ENCODE measurements at regions not wholly inside any gene's neighbourhood (a gene's known extent, or its start where the extent isn't known, plus 50 kb on each side); places are given as distances from the start of the nearest gene placed in this dataset.
"Not testable (repeated sequence)": the region's sequence is repeated elsewhere in the genome, so short reads cannot be mapped to it uniquely, and the experiment has no call there.

DNA sequence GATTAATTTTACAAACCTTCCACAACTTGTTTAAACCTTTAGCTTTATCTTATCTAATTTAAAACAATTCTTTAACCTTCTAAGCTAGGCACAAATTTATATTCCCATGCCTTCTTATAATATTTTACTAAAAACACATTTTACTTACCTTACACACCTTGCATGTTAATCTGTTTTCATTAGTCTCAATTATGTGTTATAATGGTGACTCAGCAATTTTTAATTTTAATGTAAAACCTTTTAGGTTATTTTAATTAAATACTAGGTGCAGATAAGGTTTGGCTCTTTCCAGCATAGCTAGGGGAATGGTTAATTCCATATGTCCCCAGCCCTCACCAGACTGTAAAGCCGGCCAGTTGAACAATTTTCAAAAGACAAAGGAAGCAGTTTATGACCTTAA lies 264.6 kb upstream of the SGO1 start:
- DNase-seq = no peak

DNA sequence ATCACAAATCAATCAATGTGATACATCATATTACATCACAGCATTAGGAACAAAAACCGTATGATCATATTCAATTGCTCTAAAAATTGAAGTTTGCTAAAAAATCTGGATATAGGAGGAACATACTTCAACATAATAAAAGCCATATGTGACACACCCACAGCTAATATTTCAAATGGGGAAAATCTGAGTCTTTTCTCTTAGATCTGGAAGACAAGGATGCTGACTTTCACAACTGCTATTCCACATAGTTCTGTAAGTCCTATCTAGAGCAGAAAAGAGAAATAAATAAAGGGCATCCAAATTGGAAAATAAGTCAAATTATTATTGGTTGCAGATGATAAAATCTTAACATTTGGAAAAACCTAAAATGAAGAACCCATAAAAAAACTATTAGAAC lies 256.8 kb upstream of the SGO1 start:
- DNase-seq = no peak

DNA sequence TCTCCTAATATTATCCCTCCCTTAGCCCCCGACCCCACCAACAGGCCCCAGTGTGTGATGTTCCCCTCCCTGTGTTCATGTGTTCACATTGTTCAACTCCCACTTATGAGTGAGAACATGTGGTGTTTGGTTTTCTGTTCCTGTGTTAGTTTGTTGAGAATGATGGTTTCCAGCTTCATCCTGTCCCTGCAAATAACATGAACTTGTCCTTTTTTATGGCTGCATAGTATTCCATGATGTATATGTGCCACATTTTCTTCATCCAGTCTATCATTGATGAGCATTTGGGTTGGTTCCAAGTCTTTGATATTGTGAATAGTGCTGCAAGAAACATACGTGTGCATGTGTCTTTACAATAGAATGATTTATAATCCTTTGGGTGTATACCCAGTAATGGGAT lies 241.3 kb upstream of the SGO1 start:
- DNase-seq = not testable (repeated sequence)

DNA sequence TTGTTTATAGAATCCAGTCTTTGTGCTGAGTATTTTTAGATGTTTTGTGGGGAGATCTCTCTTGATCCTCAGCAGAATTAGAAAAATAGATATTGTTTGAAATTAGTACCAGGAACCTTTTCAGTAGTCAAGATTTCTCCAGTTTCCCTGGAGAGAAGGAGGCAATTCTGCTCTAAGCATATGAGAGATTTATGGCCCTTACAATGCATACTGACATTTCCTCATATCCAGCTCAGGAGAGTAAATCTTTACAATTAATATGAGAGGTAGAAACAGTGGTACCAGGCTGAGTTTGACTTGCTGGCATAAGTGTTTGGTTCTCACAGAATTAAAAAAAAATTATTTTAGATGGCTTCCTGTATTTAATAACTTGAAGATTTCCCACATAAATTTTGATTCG lies 239.1 kb upstream of the SGO1 start:
- DNase-seq = no peak

DNA sequence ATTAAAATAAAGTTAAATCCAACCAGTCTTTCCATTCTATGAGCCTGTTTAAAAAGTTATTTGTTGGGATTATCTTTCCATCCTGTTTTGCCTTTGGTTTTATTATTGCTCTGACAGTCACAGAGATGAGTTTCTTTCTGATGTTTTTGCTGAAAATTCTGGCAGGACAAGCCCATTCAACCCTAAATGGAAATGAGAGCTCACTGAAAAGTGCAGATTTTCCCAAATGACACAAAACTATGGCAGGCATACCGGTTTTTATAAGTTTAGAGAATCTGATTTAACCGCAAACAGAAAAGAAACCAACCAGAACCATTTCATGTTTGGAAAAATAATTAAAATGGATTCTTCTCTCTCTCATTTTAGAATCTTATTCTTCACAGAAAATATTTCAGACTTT lies 238.1 kb upstream of the SGO1 start:
- DNase-seq = no peak

DNA sequence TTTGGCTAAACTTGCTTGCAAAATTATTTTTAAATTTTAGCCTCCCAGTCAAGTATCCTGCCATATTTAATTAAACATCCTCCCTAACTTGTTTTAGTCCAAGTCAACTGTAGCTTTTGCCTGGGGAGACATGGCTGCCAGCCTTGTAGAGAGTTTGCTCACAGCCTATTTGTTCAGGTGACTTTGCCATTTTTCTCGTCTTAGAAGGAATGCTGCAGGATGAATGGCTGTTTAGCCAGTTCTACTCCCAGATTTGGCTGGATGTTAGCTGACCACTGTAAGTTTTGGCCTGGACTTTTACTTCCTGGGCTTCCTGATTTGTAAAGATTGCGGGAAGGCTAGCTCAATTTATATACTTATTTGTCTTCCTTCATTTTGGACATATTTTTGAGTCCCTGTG lies 236.4 kb upstream of the SGO1 start:
- DNase-seq = no peak

DNA sequence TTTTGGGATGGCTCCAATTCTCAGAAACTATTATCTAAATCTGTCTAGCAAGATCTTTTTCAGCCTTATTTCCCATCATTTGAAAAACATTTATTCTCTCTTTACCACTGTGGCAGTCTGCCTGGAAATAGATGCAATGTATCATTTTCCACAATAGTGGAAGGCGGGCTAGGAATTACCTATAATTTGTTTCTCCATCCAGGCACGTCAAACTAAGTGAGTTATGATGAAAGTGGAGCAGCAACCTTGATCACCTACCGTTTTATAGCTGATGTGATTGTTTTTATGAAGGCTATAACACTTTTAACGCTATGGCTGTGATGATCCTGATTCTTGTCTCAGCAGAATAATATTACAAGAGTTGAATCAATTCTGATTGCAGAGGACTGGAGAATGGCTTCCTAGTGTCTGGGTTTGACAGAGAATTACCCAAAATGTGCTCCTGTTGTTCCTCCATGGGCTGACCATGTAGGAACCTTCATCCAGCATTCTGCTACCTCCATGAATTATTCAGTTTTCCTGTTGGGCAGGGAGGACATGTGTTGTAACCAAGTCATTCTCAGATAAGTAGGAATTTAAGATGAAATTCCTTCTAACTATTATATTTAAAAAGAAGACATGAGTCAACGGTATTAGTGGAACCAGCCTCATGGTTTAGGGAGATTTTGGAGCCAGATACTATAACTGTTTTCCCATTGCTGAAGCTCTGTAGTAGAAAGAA lies 231.5 kb upstream of the SGO1 start:
- DNase-seq = no peak

DNA sequence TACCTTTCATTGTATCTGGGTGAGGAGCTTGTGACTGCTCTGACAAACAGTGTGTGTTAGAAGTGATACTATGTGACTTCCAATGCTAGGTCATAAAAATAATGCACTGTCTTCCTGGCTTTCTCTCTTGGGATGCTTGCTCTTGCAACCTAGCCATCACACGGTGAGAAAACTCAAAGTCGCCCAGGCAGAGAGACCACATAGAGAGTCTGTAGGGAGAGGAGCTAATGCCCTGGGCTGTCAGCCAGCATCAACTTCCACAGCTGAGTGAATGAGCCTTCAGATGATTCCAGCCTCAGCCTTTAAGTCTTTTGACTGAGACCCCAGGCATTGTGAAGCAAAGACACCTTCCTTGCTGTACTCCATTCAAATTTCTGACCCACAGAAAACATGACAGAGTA lies 220.6 kb upstream of the SGO1 start:
- DNase-seq = no peak

DNA sequence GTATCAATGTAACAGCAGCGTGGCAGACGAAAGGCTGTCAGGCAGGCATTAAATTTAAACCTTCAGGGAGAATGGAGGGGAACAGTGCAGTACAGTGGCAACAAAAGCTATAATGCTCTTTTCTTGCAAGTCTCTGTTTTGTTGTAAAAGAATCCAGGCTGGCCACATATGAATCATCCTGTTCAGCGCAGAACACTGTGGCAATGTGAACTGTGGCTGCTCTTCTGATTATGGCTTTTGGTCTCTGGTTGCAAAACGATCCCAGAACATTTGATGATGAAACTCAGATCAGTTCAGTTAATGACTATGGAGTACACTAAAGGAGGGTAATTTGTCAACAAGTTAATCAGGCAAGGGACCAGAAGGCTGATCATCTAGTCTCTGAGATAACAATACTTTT lies 219.7 kb upstream of the SGO1 start:
- no peak for DNase-seq

DNA sequence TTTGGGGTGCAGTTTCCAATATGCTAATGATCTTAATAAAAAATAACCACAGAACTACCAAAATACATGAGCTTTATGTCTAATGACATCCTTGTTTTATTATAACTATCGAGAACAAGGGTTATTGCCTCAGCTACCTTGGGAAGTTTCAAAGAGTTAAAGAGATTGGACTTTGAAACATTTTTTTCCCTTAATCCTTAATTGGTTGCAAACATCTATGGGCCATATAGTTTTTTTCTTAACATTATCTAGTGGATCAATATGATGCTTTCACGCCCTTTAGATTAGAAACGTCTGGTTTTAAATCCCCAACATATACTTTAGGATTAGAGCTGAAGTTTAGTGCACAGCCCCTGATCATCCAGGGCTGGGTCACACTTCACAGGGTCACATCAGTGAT lies 219.2 kb upstream of the SGO1 start:
- no peak for DNase-seq

DNA sequence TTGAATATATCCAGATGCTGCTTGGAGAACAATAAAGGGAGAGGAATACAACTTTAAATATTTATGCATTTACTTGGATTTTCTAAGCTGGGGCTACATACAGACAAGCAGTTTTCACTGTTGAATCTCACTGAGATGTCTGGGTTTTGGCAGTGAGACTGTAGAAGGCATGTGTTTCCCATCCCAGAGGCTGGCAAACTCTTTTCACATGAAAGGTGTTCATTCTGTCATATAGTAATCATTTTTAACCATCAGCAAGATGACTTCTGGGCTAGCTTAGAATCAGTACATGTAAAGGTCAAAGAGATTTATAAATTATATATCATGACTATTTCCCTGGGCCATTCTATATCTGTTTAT lies 218.7 kb upstream of the SGO1 start:
- no peak for DNase-seq

DNA sequence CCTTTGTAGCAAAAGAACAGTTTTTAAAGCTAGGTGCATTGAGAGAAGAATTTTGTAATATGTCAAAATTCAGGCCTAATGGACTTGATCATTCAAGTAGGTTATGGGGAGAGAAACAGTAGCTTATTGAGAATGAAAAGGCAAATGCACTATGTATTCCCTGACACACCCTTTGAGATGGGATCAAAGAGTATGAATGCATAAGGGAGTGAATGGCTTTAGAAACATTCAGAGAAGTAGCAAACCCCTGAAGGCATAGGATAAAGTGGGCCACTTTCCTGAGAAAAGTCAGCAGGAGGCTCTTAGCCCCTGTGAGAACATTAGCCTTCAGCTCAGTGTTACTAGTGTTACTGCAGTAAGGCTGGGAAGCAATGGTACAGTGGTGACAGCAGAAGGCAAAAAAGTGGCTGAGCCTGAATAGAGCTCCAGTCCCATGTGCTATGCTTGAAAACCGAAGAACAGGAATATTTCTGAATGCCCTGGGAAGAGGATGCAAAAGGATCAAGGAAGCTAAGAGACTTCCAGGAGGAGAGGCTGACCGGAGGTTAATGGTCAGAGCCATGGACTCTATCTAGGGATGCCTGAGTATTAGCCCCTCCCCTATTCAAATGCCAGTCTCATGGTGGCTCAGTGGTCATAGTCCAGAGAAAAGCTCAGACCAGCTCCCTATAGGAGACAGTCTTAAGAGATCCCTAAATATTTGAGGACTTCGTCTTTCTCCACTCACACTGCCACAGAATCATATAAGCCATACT lies 218.2 kb upstream of the SGO1 start:
- DNase-seq = no peak

DNA sequence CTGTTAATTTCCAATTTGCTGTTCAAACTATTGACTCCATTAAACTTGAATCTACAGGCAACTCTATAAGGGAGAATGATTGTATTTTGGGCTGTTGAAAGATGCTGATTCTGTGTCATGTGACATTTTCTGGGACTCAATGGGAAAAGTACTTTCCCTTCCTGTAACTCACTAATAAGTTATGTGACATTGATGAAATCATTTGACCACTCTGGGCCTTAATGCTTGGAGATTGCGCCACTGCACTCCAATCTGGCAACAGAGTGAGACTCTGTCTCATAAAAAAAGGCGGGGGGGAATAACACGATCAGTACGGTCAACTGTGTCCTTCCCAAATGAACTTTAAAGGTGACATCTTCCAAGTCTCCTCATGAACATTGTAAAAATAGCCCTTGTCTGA lies 215.2 kb upstream of the SGO1 start:
- no peak for DNase-seq

DNA sequence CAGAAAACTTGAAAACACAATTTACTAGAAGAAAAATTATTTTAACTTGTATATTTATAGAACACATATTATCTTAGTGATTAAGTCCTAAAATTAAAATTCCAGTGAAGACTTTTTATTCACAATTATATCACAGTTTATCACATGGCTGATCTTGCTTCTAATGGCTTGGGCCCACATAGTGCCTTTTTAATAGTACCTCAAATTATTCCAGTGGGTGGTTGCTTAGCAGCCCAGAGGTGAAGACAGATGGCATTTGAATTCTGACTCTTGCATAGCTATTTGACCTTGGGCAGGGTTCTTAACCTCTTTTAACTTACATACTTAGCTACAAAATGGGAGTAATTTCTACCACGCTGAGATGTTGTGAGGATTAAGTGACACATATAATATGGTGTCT lies 214.7 kb upstream of the SGO1 start:
- DNase-seq = no peak

DNA sequence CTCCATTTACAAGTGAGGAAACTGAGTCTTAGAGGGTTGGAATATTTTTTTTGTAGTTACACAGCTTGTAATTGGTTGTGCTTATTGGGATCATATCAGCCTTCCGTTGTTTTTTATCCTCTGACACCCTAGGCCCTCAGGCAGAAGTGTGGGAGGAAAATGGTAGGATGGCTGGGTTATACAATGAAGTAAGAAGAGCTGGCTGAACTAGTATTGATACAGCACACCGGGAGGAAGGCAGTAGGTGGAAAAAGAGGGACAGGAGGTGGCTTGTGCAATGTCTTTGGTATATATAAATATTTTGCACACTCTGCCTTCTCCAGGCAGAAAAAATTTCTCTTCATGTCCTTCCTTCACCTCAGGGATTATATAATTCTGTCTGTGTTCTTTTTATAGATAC lies 214.3 kb upstream of the SGO1 start:
- no peak for DNase-seq

DNA sequence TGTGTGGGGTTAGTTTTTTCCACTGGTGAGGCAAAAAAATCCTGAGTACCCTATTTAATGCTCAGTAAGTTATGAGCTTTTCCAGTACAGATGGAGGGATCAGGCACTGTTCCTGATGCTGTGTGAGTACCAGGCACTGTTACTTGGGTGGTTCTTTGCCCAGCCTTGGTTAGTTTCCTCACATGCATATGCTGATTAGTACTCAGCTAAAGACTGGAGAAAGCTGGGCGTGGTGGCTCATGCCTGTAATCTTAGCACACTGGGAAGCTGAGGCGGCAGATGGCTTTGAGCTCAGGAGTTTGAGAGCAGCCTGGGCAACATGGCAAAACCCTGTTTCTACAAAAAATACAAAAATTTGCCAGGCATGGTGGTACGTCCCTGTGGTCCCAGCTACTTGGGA lies 210.3 kb upstream of the SGO1 start:
- DNase-seq = no peak

DNA sequence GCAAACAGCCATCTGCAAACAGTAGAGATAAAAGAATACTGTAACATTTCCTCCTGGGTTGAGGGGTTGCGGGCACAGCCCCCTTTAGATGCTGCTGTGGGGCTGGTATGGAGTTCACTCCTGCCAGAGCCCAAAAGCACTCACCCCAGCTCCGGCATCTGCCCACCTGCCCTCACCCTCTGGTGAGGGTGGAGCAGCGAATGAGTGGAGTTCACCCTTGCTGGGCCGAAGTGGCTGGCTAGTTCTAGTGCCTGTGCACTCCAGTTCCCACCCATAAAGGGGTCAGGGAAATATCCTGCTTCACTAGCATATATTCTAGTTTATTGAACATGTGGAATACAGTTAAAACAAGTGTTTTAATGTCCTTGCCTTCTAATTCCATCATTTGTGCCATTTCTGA lies 209.7 kb upstream of the SGO1 start:
- no peak for DNase-seq

DNA sequence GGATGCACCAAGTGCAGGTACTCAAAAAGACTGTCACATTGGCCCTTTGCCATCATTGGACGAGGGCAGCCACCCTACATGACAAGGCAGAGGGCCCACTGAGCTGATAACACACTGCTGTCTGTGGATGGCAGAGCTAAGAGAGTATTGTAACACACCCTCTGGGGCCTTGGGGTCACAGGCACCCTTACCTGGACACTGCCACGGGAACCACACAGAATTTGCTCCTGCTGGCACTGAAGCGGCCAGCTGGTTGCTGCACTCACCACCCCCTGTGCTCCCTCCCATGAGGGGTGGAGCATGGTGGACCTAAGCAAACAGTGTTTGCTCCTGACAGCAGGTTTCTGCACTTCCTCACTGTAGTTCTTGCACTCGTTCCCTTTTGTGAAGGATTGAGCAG lies 208.2 kb upstream of the SGO1 start:
- no peak for DNase-seq

DNA sequence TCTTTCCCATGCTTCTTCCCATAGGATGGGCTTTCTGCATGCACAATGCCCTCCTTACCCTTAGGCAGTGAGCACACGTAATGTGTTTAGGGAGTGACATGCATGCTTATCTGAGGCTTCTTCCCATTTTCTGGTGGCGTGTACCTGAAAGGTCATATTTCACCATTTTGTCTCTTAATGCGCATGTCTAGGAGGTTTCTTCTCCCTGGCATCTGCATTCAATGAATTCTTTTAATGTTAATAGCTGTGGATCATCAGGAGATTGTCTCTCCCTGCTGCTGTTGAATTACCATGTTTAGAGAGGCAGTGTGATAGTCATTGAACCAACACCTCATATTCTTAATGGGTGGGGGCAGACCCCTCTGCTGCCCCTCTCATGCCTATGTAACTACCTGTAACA lies 205.6 kb upstream of the SGO1 start:
- no peak for DNase-seq

DNA sequence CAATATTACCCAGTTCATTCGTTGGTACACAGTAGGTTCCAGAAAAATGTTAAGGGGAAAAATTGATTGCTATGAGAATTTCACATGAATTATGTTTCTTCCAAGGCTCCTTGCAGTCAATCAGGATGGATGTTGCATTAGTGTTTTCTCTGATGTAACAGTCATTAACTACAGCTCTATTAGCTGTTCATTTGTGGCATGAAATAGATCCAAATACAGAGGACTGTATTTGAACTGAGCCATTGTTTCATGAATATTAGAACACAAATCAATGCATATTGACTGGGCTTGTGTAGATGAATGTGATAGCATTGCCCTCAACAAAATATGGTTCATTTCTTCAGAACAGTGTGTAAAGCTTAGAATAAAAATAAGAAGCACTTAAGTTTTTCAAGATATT lies 203.0 kb upstream of the SGO1 start:
- no peak for DNase-seq

DNA sequence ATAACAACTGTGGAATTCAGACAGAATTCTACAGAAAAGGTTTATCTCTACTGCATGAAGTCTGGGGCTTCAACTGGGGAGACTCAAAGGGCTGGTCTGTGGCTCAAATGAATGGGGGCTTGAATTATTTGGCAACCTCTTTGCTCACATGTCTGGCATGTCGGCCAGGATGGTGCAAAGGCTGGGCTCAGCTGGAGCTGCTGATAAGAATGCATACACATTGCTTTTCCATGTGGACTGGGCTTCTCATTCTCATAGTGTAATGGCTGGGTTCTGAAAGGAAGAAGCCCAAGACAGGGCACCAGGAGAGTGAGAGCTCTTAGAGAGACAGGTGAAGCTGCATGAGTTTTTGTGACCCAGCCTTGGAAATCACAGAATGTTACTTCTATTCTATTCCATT lies 194.3 kb upstream of the SGO1 start:
- no peak for DNase-seq

DNA sequence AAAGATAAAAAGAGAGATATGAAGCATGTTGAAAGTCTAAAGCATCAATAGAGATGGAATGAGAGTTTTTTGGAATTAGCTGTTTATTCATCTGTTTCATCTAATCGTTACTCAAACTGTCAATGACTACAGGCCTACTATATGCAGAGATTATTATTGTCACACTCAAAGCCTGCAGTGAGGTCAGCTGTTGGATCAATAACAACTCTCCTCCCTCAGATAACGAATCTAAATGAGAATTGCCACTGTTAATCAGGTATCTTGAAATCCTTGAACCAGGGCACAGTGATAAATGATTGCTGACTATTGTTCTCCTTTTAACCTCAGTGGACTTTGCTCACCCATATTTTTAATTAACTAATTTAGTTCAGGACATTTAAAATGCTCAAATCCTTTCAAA lies 192.3 kb upstream of the SGO1 start:
- DNase-seq = no peak

DNA sequence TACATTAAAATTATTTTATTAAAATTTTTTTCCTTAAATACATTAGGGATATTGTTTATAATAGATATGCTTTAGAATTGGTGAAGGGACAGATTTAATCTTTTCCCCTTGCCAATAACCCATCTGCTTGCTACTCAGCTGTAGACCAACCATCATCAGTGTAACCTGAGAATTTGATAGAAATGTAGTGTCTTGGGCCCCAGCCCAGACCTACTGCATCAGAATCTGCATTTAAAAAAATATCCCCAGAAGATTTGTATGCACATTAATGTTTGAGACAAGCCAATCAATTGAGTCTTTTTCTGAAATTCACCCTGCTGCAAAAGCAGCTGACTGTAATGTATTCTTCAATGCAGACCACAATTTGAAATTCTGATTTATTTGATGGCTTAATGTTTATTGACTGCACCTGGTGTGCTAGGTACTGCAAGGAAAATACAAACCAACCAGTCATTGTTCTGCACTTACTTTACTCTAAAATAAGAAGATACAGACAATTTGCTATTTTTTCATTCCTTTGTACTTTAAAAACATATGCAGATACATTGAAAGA lies 190.7 kb upstream of the SGO1 start:
- DNase-seq = no peak

DNA sequence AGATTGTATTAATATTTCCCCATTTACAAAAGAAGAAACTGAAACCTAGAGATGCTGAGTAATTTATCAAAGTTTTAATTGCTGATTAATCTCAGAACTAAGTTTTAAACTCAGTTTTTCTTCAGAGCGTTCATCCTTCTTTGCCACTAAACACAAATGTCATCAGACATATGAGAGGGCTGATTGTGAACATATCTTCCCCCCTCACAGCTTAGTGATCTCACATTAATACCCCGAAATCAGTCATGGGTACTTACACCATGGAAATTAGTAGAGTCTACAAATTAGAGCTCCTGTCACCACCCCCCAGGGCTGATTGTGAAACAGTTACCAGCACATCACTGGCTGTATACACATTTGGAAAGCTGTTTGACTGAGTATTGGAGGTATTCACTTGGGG lies 189.3 kb upstream of the SGO1 start:
- DNase-seq = no peak
